Chondrocyte (in vitro differentiated cells): ENCODE measurements at regions not wholly inside any gene's neighbourhood (a gene's known extent, or its start where the extent isn't known, plus 50 kb on each side); places are given as distances from the start of the nearest gene placed in this dataset.

Experiments used
- DNase-seq: peaks from one replicate; pipeline ENCODE4 v3.0.0; 2021; ENCODE audit warnings: mixed read lengths, low spot score
- H3K27ac Mint-ChIP-seq: one replicate; pipeline ENCODE4 v1.8.0; 2021; ENCODE audit warnings: mild to moderate bottlenecking, moderate library complexity, mixed read lengths; ENCODE audit not compliant: unreplicated experiment
- H3K27me3 Mint-ChIP-seq: 2 replicates; pipeline ENCODE4 v1.8.0; 2021; ENCODE audit warnings: low read depth, mixed read lengths
- H3K36me3 Mint-ChIP-seq: 2 replicates; pipeline ENCODE4 v1.8.0; 2021; ENCODE audit warnings: low read depth, mixed read lengths
- H3K4me1 Mint-ChIP-seq: 2 replicates; pipeline ENCODE4 v1.8.0; 2021; ENCODE audit warnings: low read depth, mild to moderate bottlenecking, mixed read lengths
- H3K4me3 Mint-ChIP-seq: one replicate; pipeline ENCODE4 v1.8.0; 2021; ENCODE audit warnings: mild to moderate bottlenecking, moderate library complexity, mixed read lengths; ENCODE audit not compliant: unreplicated experiment
- H3K9me3 Mint-ChIP-seq: 2 replicates; pipeline ENCODE4 v1.8.0; 2021; ENCODE audit warnings: low read depth, mixed read lengths
- TF ChIP-seq, protein P1 (sequence below): fragments of 200-600 bp; sonication (generic); IDR thresholded peaks from 2 replicates; pipeline ENCODE4 v1.5.0; 2021; ENCODE audit warnings: antibody characterized with exemption, mild to moderate bottlenecking, moderate library complexity

DNA sequence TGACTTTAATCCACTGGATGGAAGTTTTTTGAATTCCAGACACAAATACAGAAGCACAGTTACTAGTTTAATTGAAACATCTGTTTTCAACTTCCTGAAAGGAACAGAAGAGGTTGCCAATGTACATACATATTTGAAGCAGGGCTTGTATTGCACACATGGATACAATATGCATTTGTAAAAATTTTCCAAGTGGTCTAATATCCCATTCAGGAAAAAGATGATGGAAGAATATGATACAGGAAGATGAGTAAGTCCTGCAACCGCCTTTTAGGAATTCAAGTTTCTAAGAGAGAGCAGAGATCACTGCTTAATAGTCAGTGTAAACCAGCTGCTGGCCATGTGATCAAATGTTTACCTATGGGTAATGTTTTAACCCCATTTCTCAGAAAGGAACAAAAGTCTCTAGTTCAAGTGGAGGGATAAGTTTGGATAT, 265.4 kb downstream of the TRIB2 start:
- DNase-seq = no peak
- no peaks in the 10 kb centered on the region for H3K9me3 Mint-ChIP-seq
- no peak overlapping the region for H3K27ac Mint-ChIP-seq
- TF ChIP-seq, protein P1, sequence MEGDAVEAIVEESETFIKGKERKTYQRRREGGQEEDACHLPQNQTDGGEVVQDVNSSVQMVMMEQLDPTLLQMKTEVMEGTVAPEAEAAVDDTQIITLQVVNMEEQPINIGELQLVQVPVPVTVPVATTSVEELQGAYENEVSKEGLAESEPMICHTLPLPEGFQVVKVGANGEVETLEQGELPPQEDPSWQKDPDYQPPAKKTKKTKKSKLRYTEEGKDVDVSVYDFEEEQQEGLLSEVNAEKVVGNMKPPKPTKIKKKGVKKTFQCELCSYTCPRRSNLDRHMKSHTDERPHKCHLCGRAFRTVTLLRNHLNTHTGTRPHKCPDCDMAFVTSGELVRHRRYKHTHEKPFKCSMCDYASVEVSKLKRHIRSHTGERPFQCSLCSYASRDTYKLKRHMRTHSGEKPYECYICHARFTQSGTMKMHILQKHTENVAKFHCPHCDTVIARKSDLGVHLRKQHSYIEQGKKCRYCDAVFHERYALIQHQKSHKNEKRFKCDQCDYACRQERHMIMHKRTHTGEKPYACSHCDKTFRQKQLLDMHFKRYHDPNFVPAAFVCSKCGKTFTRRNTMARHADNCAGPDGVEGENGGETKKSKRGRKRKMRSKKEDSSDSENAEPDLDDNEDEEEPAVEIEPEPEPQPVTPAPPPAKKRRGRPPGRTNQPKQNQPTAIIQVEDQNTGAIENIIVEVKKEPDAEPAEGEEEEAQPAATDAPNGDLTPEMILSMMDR = no peak
- peaks cover 4% of the 10 kb centered on the region for H3K36me3 Mint-ChIP-seq
- no peak overlapping the region for H3K4me3 Mint-ChIP-seq
- H3K4me1 Mint-ChIP-seq = peaks cover 18% of the 10 kb centered on the region
- H3K27me3 Mint-ChIP-seq = no peaks in the 10 kb centered on the region

DNA sequence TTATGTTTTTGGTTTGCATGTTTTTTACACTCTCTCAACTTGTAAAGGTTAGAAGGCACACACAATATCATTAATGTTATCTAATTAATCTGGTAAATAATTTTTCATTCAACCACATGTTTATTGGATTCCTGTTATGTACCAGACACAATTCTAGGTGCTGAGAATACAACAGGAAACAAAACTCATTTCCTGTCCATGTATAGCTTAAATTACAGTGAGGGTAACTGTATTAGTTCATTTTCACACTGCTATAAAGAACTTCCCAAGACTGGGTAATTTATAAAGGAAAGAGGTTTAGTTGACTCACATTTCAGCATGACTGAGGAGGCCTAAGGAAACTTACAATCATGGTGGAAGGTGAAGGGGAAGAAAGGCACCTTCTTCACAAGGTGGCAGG, 270.5 kb downstream of the TRIB2 start:
- no peaks in the 10 kb centered on the region for H3K27me3 Mint-ChIP-seq
- DNase-seq = no peak
- no peak overlapping the region for H3K27ac Mint-ChIP-seq
- H3K36me3 Mint-ChIP-seq = peaks cover 2% of the 10 kb centered on the region
- H3K4me3 Mint-ChIP-seq = no peak overlapping the region
- peaks cover 9% of the 10 kb centered on the region for H3K9me3 Mint-ChIP-seq
- peaks cover 5% of the 10 kb centered on the region for H3K4me1 Mint-ChIP-seq
- TF ChIP-seq, protein P1 = no peak

DNA sequence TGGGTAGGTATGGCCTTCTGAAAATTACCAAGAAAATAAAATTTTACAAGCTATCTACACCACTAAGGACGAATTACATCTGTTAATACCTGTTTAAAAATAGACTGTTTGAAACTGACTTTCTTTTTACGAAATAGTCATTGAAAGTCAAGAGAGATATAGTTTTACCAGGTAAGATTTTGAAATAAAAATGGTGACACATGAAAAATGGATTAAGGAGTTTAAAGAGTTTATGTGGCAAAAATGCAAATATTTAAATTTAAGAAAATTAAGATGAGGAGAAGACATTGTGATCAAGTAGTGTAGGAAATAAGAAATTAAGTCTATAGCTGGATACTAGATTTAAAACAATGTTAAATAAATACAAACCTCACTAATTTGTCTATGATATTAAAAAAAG, 271.5 kb downstream of the TRIB2 start:
- no peaks in the 10 kb centered on the region for H3K4me1 Mint-ChIP-seq
- H3K4me3 Mint-ChIP-seq = no peak overlapping the region
- no peak overlapping the region for H3K27ac Mint-ChIP-seq
- H3K27me3 Mint-ChIP-seq = no peaks in the 10 kb centered on the region
- TF ChIP-seq, protein P1 = no peak
- peaks cover 2% of the 10 kb centered on the region for H3K36me3 Mint-ChIP-seq
- peaks cover 10% of the 10 kb centered on the region for H3K9me3 Mint-ChIP-seq
- no peak for DNase-seq

DNA sequence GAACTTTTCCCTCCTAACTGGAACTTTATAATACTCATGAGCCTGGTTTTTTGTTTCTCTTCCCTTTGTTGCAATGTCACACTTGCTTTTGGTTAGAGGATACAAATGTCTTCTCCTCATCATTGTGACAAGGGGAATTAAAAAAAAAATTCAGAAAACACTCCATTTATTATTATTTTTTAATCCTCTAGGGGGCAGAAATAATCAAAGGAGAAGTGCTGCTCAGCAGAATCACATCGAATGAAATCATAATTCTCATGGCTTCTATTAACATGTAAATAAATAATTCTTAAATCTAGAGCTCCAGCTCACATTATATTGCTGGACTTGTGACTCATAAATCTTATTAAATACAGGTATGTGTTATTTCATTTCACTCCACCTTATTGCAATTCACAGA, 273.8 kb downstream of the TRIB2 start:
- Mint-ChIP-seq H3K4me1 (no peaks in the 10 kb centered on the region), H3K9me3 (peaks cover 10% of the 10 kb centered on the region), H3K27ac (no peak overlapping the region), H3K36me3 (peaks cover 2% of the 10 kb centered on the region), H3K27me3 (no peaks in the 10 kb centered on the region), H3K4me3 (no peak overlapping the region)
- TF ChIP-seq, protein P1 = peak; percentile 67
- no peak for DNase-seq

DNA sequence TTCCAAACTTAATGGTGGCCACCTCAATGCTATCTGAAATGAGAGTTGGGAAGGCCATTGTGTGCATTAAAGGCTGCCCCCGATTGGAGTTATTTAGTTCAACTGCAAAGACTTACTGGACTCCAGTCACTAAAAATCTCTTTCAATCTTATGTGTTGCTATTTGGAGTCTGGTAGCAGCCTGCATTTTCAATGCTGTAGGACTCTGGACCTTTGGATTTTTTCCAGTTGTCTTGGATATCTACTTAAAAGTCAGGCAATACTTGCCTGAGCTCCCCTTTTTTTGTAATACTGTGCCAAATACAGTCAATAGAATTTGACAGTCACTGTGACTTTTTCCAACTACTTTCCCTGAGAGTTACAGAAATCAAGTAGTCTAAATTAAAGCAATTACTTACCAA, 281.9 kb downstream of the TRIB2 start:
- Mint-ChIP-seq H3K27me3 (no peaks in the 10 kb centered on the region), H3K4me1 (peaks cover 20% of the 10 kb centered on the region), H3K27ac (no peak overlapping the region), H3K36me3 (no peaks in the 10 kb centered on the region), H3K9me3 (no peaks in the 10 kb centered on the region), H3K4me3 (no peak overlapping the region)
- TF ChIP-seq, protein P1 = no peak
- no peak for DNase-seq
